Daoy (cell line): ENCODE measurements at regions not wholly inside any gene's neighbourhood (a gene's known extent, or its start where the extent isn't known, plus 50 kb on each side); places are given as distances from the start of the nearest gene placed in this dataset.
A peak's percentile ranks its signal among the peaks of the same experiment; 100 is the strongest.
"Not testable (repeated sequence)": the region's sequence is repeated elsewhere in the genome, so short reads cannot be mapped to it uniquely, and the experiment has no call there.

ENCODE experiments used
- DNase-seq: peaks from one replicate; pipeline ENCODE4 v3.0.0-alpha.2; 2015; ENCODE audit warnings: low read depth

DNA sequence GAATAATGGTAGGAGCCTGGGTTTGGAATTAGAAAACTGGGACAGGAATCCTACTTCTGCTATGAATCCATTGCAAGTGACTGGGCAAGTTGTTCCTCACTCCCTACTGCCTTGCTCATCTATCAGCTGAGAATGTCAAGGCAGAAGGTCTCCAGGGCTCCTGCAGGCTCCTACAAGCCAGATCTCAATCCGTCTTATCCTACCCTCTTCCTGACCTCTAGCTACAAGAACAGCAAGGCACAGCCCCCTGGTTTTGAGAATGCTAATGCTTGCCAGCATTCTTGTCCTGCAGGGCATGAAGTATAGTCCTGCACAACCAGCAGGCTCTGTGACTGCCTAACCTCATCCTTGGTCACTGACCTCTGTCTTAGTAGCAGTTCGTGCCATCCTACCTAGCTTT lies 141.9 kb upstream of the TNP1 start:
- DNase-seq: no peak

DNA sequence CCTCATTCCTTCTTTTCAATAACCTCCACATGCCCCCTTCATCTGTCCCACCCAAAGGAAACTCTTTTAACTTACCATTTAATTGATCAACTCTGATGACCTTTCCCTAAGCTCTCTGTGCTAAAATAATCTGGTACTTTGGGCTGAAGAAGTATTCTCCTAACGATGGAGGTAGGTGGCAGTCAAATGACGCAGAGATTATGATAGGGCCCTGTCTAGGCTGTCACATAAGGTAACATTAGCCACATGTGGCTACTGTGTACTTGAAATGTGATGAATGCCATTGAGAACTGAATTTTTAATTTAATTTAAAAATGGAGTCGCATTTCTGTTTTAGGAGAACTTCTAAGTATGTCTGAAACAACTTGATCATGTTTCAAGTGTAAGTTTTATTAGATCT lies 140.5 kb upstream of the TNP1 start:
- DNase-seq: no peak

DNA sequence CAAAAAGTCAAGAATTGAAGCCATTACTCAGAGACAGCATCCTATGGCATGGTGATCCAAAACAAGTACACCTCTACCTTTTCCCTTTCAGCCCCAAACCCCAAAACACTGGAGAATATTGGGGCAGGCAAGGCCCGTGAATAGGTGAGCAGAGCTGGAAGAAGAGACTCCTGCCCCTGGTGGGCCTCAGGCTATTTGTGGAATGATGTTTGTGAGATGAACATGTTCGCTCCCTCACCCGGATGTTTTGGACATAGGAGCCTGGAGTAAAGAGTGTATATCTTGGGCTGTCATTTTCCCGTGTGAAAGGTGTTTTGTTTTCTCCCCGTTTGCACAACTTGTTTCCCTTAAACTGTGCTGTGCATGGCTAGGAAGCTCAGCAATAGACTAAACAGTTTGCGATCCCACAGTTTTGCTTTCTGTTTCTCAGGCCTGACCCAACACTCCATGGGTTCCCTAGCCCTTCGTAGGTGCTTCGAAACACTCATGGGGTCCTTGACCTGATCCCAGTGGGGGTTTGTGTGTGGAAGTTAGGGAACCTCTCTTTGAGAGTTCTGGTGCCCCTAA lies 136.5 kb upstream of the TNP1 start:
- DNase-seq: no peak

DNA sequence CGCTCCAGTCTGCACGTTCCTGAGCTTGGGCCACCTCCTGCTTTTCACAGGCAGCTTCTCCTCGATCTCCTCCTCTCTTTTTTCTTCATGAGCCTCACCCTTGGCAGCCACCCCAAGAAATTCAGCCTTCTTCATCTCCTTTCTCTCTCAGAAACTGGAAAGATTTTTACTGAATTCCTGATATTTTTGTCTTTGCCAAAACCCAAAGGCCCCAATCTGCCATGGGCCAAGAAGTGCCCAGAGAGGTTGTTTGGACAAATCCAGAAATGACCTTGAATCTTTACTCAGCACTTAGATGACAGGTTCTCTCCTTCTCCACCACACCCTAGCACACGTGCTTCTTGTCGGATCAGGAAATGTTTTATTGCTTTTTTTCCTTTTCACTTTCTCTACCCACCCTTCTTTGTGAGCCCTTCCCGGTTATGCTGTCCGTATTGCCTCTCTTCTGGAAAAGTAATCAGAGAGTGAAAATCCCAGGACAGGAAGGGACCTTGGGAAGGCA lies 134.5 kb upstream of the TNP1 start:
- DNase-seq: no peak

DNA sequence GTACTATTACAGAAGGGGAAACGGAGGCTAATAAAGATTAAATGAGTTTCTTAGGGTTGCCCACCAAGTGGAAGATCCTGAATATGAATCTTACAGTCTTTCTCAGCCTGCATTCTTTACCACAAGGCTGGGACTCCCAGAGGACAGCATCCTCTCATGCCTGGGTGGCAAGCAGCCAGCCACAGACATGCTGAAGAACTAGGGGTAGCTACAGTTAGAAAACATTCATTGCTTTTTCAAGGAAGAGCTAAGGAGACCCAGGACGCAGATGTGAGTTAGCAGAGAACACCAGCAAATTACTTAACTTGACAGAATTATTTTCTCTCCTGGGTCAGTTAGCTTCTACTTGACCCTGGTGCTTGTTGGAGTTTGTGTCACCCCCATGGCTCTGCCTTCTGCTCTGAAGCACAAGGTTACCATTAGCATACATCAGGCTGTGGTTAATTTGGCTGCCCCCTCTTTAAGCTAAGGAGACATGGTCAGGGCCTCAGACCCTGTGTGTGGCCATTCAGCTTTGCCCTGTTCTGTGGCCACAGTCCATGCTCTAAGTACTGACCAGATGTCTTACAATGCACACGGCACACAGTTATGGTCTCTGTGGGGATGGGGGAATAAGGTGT lies 132.3 kb upstream of the TNP1 start:
- no peak for DNase-seq

DNA sequence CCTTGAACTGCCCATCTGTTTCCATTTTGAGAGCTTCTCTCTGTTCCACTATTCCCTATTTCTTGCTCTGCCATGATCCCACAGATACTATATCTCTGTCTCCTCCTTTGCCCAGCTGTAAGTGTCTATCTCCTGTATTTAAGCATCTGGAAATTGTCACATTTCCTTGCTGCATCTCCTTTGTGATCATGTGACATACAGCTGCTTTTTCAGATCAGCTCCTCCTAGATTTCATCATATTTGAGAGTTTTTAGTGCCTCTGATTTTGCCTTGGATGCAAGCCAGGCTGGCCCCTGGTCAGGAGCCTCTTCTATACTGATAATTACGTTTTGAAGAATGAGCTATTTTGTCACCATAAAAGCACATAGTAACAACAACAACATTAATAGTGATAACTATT lies 131.7 kb upstream of the TNP1 start:
- no peak for DNase-seq

DNA sequence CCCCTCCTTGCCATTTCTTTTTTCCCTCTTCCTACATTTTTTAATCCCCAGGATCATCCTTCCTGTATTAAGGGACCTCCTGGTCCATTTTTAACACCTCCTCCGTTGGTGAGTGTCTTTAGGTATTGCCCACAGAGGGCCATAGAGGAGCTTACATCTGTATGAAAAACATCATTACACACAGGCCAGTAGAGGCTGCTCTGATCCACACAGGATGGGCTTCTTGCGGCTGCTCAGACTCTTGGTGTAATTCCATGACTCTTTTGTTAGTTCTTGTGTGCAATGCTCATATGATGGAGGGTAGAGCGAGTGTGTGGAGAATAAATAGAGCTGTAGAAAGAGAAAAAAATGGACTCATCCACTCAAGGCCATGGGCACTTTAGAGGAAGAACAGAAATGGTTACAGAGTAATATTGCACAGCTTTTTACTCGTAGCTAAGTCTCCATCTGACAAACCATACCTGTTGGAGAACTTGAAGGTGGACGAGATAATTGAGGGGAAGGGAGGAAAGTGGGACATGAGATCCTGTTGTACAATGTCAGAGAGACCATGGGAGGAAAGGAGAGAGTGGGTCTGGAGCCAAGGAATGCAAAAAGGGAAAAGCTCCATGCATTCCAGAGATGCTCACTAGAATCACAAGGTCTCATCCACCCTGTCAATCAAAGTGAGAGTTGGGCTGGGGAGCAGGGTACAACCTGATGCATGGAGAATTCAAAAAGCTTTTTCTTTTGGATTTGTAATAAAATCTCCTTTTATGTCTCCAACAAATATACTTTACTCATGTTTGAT lies 129.7 kb upstream of the TNP1 start:
- DNase-seq: no peak

DNA sequence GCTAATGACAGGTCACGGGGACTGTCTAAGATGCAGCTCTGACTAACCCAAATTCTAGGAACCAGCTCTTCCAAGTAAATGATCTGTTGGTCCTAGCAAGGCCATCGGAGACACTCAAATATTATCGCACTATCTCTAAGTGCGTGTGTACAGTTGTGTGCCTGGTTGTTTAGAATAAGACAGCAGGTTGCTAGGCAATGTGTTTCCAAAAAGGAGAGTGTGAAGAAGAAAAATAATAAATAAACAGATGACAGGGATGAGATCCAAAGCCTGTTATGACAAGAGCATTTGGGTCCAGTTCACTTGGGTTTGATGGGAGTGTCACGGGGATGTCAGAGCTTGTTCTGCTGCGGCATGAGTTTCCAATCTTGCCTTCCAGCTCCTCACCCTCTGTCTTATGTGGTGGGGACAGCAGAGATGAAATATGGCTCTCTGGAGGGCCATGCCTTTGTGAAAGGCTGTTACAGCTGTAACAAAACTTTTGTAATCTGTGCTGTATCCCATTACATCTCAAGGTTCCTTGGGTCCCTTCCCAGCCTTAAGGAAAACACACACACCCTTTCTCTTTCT lies 127.5 kb upstream of the TNP1 start:
- DNase-seq: no peak

DNA sequence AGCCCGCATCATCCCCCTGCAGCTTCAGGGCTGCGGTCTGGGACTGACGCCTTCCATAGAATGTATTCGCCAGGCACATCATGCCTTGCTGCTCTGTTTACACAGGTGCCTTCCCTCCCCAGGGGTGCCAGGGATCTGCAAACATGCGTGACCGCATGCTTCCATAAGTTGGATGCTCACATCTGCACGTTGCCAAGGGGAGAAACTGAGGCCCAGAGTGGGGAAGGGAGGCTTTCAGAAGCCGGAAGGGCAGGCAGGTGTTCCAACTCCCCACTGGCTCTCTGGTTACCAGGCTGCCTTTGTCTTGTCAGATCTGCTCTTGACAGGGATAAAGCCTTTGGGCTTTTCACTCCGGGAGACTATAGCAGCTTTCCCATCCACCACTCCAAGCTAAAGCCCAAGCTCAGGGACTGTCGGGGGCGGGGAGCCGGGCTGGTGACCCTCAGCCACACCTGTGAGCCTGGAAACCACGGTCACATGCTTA lies 125.8 kb upstream of the TNP1 start:
- no peak for DNase-seq

DNA sequence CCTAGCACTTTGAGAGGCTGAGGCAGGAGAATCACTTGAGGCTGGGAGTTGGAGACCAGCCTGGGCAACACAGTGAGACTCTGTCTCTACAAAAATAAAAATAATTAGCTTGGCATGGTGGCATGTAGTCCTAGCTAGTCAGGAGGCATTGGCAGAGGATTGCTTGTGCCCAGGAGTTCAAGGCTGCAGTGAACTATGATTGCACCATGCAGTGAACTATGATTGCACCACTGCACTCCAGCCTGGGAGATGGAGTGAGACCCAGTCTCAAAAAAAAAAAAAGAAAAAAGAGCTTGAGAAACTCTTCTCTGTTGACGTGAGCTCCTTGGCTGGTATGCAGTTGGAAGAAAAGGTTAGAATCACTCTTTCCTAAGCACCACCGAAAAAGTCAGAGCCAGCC lies 125.1 kb upstream of the TNP1 start:
- DNase-seq: no peak

DNA sequence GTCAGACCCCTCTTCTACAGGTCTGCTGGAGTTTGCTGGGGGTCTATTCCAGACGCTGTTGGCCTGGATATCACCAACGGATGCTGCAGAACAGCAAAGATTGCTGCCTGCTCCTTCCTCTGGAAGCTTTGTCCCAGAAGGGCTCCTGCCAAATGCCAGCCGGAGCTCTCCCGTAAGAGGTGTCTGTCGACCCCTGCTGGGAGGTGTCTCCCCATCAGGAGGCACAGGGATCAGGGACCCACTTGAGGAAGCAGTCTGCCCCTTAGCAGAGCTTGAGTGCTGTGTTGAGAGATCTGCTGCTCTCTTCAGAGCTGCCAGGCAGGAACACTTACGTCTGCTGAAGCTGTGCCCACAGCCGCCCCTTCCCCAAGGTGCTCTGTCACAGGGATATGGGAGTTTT lies 122.1 kb upstream of the TNP1 start:
- DNase-seq: not testable (repeated sequence)

DNA sequence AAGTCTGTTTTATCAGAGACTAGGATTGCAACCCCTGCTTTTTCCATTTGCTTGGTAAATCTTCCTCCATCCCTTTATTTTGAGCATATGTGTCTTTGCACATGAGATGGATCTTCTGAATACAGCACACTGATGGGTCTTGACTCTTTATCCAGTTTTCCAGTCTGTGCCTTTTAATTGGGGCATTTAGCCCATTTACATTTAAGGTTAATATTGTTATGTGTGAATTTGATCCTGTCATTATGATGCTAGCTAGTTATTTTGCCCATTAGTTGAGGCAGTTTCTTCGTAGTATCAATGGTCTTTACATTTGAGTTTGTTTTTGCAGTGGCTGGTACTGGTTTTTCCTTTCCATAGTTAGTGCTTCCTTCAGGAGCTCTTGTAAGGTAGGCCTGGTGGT lies 120.6 kb upstream of the TNP1 start:
- DNase-seq: not testable (repeated sequence)

DNA sequence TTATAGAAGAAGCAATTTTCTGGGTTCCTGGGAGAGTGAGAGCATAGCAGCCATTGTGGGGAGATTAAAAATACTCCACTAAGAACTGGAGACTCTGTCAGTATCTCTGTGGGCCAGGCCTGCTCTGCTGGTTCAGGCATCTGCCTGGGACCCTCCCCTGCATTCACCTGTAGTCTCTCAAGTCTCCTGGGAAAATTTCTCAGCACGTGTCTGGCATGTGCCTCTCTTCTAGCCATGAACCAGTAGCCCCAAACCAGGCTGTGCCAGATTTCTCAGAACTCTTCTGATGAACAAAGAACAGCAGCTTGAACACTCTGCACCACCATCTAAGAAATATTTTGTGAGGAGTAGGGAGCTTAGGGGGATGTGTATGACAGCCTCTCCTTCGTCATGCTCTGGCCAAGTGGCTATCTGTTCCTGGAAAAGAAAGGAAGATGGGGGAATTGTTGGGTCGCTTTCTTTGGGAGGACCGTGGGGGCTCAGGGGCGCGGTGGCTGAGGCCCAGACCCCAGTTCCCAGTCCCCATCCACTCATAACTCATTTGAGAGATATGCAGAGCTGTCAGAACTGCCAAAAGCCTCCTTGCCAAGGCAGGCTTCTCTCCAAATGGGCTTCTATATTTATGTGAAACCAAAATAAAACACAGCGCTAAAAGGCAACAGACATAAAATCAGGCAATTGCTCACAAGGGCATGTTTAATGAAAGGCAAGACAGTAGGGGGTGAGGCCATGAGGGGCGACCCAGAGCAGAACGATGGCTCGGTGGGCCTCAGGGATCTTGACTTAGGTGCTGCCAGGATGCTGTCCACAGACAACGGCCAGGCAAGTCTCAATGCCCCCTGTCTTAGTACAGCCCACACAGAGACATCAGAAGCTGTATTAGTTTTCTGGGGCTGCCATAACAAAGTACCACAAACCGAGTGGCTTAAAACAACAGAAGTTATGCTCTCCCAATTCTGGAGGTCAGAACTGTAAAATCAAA lies 114.7 kb upstream of the TNP1 start:
- no peak for DNase-seq

DNA sequence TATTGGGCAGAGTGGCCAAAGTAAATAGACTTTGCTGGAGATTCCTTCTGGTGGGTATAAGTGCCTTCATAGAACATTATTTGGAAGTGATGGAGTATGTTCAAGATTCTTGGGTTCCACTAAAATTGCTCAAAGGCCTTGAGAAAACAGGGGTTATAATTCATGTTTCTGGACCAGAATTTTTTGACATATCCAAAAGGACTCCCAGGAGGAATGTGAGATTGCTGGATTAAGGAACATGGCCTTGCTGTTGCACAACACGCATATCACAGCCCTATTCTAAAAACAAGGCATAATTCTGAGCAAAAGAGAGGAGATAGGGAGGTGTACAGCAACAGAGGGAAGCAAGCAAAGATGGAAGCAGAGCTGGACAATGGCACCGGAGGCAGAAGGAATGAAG lies 111.7 kb upstream of the TNP1 start:
- no peak for DNase-seq

DNA sequence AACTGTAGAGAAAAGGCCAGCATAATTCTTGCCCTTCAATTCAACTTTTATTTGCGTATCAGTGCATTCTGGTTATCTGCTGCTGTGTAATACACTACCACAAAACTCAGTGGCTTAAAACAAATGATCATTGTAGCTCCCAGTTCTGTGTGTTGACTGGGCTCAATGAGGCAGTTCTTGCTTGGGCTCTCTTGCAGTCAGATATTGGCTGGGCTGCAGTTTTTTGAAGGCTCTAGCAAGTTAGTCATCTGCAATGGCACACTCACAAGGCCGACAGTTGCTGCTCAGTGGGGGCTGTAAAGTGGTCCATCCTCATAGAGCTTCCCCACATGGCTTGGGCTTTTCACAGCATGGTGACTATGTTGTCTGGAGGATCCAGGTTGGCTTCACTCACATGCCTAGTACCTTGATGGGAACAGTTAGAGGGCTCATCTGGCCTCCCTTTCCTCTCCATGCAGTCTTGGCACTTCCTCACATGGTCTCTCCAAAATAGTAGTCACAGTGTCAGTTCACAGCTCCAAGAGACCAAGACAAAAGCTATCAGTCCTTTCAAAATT lies 110.6 kb upstream of the TNP1 start:
- DNase-seq: no peak

DNA sequence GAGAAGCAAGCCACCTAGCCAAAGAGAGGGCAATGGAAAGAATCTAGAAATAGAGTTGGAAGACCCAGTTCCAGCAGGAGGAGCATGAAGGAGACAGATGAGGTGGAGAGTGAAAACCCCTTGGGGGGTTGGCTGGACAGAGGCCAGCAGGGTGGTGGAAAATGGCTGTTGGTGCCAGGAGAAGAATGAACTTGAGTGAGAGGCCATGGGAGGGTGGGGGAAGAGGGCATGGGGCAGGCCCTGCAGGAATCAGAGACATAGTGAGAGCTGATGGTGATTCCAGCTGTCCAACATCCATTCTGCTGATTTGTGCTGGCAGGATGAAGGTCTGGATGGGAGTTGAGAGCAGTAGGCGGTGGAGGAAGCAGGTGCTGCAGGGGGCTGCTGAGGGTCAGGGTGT lies 108.0 kb upstream of the TNP1 start:
- DNase-seq: no peak

DNA sequence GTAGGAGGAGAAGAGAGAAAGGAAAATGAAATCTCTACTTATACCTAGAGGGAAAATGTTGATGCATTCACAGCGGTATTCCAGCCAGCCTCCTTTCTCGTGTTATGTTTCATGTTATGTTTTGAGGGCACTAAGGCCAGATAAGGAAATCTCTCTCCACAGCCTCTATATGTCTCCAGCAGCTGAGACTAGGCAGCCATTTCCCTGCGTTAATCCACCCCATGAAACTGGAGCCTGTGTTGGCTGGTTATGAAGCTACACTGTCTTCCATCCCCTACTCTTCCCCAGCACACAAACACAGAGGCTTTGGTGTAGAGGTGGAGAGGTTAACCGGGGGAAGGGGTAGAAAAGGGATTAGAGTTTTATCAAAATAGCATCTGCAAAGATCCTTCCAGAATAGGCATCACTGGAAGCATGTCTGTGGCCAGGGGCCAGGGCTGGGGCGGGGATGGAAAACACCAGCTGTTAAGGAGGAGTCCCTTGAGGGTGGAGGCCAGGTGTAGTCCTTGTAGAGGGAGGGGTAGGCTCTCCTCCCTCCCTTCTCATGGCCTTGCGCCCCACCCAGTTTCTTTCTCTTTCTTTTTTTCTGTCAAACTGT lies 100.9 kb upstream of the TNP1 start:
- no peak for DNase-seq

DNA sequence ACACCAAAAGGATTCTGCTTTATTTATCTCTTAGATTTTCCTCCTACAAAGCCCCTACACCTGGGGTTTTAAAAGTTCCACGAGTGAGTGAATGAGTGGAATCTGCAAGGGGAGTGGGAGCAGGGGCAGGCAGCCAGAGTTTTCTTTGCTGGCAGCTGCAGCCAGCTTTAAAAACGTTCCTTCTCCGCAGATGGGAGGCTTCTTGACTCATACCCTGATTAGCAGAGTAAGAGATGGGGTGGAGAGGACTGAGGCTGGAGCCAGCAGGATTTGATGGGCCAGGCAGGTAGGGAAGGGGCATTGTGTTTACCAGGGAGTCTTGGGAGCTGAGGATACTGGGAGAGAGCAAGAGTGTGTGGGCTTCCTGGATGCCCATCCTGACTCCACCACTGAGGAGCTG lies 99.6 kb upstream of the TNP1 start:
- DNase-seq: no peak

DNA sequence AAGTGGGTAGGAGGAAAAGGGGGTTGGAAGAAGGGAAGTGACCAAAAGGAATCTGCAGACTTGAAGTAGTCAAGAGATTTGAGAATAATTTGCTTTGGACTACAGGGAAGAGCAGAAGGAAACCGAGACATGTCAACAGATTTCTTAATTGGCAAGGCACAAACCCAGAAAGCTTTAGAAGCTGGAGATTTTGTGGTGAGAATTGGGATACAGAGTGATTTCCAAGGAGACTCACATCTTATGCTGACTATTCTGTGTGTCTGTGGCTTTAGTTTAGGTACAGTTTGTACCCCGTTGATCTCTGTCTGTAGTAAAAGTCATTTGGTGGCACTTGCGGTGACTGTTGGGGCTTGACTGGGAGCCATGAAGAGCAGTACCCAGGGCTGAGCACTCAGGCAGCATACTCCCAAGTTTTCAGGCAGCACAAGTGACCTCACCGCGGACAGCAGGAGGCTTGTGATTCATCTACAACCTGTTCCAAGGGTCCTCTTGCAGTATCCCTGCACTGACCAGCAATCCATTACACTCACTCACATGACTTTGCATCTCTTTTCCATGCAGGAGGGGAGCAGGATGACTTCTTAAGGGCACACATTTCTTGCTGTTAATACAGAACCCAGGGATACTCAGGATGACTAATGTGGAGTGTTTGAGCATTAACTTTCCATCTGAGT lies 97.1 kb upstream of the TNP1 start:
- DNase-seq: peak; percentile 6

DNA sequence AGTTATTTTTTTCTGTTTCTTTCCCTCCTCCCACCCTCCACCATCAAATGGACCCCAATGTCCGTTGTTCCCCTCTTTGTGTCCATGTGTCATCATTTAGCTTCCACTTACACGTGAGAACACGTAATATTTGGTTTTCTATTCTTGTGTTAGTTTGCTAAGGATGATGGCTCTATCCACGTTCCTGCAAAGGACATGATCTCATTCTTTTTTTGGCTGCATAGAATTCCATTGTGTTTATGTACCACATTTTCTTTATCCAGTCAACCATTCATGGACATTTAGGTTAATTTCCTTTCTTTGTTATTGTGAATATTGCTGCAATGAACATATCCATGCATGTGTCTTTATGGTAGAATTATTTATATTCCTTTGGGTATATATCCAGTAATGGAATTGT lies 91.3 kb upstream of the TNP1 start:
- DNase-seq: no peak
